ENCODE measurements at regions not wholly inside any gene's neighbourhood (a gene's known extent, or its start where the extent isn't known, plus 50 kb on each side); places are given as distances from the start of the nearest gene placed in this dataset.

DNA sequence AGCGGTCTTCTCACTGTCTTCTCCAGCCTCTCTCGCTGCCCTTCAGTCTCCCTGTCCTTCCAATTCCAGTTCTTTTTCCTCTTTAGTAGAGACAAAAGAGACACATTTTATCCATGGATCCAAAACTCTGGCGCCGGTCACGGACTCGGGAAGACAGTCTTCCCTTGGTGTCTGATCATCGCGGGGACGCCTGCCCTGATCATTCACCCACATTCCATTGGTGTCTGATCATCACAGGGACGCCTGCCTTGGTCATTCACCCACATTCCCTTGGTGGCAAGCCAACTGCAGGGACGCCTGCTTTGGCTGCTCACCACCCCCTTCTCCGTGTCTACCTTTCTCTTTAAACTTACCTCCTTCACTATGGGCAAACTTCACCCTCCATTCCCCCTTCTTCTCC lies 619.5 kb downstream of the RERGL start:
- TF ChIP-seq, protein P1, sequence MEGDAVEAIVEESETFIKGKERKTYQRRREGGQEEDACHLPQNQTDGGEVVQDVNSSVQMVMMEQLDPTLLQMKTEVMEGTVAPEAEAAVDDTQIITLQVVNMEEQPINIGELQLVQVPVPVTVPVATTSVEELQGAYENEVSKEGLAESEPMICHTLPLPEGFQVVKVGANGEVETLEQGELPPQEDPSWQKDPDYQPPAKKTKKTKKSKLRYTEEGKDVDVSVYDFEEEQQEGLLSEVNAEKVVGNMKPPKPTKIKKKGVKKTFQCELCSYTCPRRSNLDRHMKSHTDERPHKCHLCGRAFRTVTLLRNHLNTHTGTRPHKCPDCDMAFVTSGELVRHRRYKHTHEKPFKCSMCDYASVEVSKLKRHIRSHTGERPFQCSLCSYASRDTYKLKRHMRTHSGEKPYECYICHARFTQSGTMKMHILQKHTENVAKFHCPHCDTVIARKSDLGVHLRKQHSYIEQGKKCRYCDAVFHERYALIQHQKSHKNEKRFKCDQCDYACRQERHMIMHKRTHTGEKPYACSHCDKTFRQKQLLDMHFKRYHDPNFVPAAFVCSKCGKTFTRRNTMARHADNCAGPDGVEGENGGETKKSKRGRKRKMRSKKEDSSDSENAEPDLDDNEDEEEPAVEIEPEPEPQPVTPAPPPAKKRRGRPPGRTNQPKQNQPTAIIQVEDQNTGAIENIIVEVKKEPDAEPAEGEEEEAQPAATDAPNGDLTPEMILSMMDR (IDR thresholded peaks at IDR 0.05 in 2 of 3, conservative IDR thresholded peaks at IDR 0.05 in 1 of 3; ENCODE audit: insufficient read depth in 2 of 3, low read depth in 1 of 3, low read length in 3 of 3): no peak
- TF ChIP-seq, protein P2, sequence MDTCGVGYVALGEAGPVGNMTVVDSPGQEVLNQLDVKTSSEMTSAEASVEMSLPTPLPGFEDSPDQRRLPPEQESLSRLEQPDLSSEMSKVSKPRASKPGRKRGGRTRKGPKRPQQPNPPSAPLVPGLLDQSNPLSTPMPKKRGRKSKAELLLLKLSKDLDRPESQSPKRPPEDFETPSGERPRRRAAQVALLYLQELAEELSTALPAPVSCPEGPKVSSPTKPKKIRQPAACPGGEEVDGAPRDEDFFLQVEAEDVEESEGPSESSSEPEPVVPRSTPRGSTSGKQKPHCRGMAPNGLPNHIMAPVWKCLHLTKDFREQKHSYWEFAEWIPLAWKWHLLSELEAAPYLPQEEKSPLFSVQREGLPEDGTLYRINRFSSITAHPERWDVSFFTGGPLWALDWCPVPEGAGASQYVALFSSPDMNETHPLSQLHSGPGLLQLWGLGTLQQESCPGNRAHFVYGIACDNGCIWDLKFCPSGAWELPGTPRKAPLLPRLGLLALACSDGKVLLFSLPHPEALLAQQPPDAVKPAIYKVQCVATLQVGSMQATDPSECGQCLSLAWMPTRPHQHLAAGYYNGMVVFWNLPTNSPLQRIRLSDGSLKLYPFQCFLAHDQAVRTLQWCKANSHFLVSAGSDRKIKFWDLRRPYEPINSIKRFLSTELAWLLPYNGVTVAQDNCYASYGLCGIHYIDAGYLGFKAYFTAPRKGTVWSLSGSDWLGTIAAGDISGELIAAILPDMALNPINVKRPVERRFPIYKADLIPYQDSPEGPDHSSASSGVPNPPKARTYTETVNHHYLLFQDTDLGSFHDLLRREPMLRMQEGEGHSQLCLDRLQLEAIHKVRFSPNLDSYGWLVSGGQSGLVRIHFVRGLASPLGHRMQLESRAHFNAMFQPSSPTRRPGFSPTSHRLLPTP (IDR thresholded peaks at IDR 0.05; ENCODE audit: borderline replicate concordance, extremely low read depth, insufficient read length): no peak
- TF ChIP-seq MAFK (IDR thresholded peaks at IDR 0.05; ENCODE audit: low read length) (no peak), ARID2 (IDR thresholded peaks at IDR 0.05) (no peak), BRCA1 (IDR thresholded peaks at IDR 0.05) (no peak), BRCA1 (CRISPR knock-in tag; IDR thresholded peaks at IDR 0.05) (no peak), KLF10 (CRISPR knock-in tag; IDR thresholded peaks at IDR 0.05) (no peak), CREB1 (IDR thresholded peaks at IDR 0.05) (no peak), CREB1 (CRISPR knock-in tag; IDR thresholded peaks at IDR 0.05) (no peak)
- TF ChIP-seq, protein P3, sequence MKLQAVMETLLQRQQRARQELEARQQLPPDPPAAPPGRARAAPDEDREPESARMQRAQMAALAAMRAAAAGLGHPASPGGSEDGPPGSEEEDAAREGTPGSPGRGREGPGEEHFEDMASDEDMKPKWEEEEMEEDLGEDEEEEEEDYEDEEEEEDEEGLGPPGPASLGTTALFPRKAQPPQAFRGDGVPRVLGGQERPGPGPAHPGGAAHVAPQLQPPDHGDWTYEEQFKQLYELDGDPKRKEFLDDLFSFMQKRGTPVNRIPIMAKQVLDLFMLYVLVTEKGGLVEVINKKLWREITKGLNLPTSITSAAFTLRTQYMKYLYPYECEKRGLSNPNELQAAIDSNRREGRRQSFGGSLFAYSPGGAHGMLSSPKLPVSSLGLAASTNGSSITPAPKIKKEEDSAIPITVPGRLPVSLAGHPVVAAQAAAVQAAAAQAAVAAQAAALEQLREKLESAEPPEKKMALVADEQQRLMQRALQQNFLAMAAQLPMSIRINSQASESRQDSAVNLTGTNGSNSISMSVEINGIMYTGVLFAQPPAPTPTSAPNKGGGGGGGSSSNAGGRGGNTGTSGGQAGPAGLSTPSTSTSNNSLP (IDR thresholded peaks at IDR 0.05; ENCODE audit: borderline replicate concordance, low read depth, low read length): no peak
- TF ChIP-seq, protein P4, sequence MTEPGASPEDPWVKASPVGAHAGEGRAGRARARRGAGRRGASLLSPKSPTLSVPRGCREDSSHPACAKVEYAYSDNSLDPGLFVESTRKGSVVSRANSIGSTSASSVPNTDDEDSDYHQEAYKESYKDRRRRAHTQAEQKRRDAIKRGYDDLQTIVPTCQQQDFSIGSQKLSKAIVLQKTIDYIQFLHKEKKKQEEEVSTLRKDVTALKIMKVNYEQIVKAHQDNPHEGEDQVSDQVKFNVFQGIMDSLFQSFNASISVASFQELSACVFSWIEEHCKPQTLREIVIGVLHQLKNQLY (CRISPR knock-in tag; conservative IDR thresholded peaks at IDR 0.05): no peak
- TF ChIP-seq, protein P5, sequence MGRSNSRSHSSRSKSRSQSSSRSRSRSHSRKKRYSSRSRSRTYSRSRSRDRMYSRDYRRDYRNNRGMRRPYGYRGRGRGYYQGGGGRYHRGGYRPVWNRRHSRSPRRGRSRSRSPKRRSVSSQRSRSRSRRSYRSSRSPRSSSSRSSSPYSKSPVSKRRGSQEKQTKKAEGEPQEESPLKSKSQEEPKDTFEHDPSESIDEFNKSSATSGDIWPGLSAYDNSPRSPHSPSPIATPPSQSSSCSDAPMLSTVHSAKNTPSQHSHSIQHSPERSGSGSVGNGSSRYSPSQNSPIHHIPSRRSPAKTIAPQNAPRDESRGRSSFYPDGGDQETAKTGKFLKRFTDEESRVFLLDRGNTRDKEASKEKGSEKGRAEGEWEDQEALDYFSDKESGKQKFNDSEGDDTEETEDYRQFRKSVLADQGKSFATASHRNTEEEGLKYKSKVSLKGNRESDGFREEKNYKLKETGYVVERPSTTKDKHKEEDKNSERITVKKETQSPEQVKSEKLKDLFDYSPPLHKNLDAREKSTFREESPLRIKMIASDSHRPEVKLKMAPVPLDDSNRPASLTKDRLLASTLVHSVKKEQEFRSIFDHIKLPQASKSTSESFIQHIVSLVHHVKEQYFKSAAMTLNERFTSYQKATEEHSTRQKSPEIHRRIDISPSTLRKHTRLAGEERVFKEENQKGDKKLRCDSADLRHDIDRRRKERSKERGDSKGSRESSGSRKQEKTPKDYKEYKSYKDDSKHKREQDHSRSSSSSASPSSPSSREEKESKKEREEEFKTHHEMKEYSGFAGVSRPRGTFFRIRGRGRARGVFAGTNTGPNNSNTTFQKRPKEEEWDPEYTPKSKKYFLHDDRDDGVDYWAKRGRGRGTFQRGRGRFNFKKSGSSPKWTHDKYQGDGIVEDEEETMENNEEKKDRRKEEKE (IDR thresholded peaks at IDR 0.05; ENCODE audit: borderline replicate concordance in 1 of 2, control insufficient read depth in 1 of 2, low read depth in 2 of 2, low read length in 1 of 2): no peak

All from K562 (cell line).